Cardiac muscle cell (in vitro differentiated cells and primary cell): ENCODE measurements at regions not wholly inside any gene's neighbourhood (a gene's known extent, or its start where the extent isn't known, plus 50 kb on each side); places are given as distances from the start of the nearest gene placed in this dataset.
"Not testable (repeated sequence)": the region's sequence is repeated elsewhere in the genome, so short reads cannot be mapped to it uniquely, and the experiment has no call there.

ENCODE experiments used
- DNase-seq, 2 donors: peaks; one replicate each; pipeline versions ENCODE4 v3.0.0 to v3.0.0-alpha.2; 2010 to 2017; ENCODE audit warnings: low read depth in 1 of 2, low spot score in 1 of 2
- H3K27ac ChIP-seq: fragments of 200-600 bp; sonication (generic); 2 replicates; pipeline ENCODE4 v1.5.1; 2016
- H3K27me3 ChIP-seq: fragments of 200-600 bp; sonication (generic); 2 replicates; pipeline ENCODE4 v1.6.0; 2016; ENCODE audit warnings: control low read depth
- H3K36me3 ChIP-seq: fragments of 200-600 bp; sonication (generic); 2 replicates; pipeline ENCODE4 v1.5.1; 2016; ENCODE audit warnings: control low read depth
- H3K4me1 ChIP-seq: fragments of 200-600 bp; sonication (generic); 2 replicates; pipeline ENCODE4 v1.8.1; 2017; ENCODE audit warnings: low read depth, mild to moderate bottlenecking, mixed run types
- H3K4me3 ChIP-seq: fragments of 200-600 bp; sonication (generic); 2 replicates; pipeline ENCODE4 v1.5.1; 2016; ENCODE audit warnings: mild to moderate bottlenecking
- H3K9me3 ChIP-seq: fragments of 200-600 bp; sonication (generic); 2 replicates; pipeline ENCODE4 v1.5.1; 2017; ENCODE audit warnings: low read depth, mild to moderate bottlenecking, control low read depth
- TF ChIP-seq, protein P1 (sequence below): IDR thresholded peaks from 2 replicates; pipeline ENCODE4 v1.5.1; 2012; ENCODE audit warnings: low read depth, mild to moderate bottlenecking, low read length

DNA sequence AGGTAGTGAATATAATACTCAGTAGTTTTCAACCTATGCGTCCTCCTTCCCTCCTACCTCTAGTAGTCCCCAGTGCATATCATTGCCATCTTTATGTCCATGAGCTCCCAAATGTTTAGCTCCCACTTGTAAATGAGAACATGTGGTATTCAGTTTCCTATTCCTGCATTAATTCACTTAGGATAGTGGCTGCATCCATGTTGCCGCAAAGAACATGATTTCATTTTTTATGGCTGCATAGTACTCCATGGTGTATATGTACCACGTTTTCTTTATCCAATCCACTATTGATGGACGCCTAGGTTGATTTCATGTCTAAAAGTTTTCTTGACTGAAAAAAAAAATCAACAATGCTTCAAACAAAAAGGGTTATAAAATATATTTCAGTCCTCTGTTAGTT, 303.4 kb upstream of the SGCG start:
- TF ChIP-seq, protein P1, sequence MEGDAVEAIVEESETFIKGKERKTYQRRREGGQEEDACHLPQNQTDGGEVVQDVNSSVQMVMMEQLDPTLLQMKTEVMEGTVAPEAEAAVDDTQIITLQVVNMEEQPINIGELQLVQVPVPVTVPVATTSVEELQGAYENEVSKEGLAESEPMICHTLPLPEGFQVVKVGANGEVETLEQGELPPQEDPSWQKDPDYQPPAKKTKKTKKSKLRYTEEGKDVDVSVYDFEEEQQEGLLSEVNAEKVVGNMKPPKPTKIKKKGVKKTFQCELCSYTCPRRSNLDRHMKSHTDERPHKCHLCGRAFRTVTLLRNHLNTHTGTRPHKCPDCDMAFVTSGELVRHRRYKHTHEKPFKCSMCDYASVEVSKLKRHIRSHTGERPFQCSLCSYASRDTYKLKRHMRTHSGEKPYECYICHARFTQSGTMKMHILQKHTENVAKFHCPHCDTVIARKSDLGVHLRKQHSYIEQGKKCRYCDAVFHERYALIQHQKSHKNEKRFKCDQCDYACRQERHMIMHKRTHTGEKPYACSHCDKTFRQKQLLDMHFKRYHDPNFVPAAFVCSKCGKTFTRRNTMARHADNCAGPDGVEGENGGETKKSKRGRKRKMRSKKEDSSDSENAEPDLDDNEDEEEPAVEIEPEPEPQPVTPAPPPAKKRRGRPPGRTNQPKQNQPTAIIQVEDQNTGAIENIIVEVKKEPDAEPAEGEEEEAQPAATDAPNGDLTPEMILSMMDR, result no peak
- Histone ChIP-seq H3K4me1 (no peaks in the 10 kb centered on the region), H3K9me3 (no peaks in the 10 kb centered on the region), H3K36me3 (no peaks in the 10 kb centered on the region), H3K27me3 (no peaks in the 10 kb centered on the region), H3K27ac (no peak overlapping the region), H3K4me3 (no peak overlapping the region)
- no peak for DNase-seq

DNA sequence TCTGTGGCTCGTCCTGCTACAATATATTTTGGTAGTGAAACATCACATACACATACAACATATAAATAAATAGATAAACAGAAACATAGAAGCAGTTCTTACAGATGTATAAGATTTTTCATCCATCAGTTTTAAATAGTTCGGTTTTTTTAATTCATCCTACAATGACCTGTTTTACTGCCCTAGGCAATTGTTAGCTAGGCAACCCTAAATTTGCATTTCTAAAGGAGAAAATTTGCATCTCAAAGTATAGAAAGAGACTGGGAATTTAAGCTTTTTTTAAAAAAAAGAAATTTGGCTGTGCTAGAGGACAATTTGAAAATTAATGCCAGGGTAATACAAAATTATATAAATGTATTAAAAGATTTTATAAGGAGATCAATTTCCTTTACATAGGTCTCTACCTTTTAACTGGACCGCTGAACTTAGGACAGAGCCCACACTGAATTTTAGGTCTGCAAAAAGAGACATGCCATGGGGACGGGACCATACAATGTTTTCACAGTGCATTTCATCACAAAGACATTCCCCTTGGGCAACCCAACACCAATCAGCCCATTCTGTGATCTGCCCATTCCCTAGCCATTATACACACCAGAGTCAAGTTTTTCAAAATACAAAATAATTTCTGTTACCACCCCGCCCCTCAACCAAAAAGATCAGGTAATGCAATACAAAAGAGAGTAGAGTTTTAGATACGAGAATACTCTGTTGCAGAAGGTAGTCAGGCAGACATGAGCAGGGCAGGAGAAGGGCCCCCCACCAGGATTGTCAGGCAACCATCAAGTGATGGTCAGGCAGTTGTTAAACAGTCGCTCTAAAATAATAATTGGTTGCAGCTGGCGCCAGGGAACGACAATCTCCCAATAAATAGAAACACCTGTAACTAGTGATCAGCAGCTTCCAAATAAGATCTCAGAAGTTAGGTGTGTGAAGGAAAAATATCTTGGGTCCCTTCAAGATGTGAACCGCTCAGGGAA, 299.7 kb upstream of the SGCG start:
- H3K27me3 ChIP-seq, result no peaks in the 10 kb centered on the region
- H3K4me1 ChIP-seq, result no peaks in the 10 kb centered on the region
- TF ChIP-seq, protein P1, result no peak
- H3K36me3 ChIP-seq, result no peaks in the 10 kb centered on the region
- no peaks in the 10 kb centered on the region for H3K9me3 ChIP-seq
- H3K27ac ChIP-seq, result no peak overlapping the region
- H3K4me3 ChIP-seq, result no peak overlapping the region
- DNase-seq, result no peak

DNA sequence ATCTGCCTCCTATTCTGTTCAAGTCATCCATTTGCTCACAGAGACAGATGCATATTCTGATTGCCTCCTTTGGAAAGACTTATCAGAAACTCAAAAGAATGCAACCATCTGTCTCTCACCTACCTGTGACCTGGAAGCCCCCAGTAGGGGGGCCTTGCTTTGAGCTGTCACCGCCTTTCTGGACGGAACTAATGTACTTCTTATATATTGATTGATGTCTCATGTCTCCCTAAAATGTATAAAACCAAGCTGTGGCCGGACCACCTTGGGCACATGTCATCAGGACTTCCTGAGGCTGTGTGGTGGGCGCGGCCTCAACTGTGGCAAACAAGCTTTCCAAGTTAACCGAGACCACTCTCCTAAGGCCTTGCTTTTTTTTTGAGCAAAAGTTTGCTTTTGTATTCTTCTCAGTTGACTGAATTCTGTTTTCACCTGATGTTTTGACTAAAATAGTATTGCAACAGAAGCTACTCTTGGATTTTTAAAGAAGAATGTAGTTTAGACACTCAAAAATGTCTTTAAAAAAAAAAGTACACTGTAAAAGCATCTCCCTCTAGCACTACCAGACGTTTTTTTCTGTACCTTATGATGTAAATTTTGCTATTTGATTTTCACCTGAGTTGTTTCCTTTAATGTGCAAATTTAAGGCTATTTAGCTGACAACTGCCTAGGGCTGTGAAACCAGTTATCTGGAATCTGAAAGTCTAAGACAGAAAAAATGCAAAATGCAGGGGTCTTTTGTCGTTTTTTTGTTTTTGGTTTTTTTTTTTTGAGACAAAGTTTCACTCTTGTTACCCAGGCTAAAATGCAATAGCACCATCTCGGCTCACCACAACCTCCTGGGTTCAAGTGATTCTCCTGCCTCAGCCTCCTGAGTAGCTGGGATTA, 298.8 kb upstream of the SGCG start:
- not testable (repeated sequence) for H3K27ac ChIP-seq, H3K4me3 ChIP-seq, DNase-seq

DNA sequence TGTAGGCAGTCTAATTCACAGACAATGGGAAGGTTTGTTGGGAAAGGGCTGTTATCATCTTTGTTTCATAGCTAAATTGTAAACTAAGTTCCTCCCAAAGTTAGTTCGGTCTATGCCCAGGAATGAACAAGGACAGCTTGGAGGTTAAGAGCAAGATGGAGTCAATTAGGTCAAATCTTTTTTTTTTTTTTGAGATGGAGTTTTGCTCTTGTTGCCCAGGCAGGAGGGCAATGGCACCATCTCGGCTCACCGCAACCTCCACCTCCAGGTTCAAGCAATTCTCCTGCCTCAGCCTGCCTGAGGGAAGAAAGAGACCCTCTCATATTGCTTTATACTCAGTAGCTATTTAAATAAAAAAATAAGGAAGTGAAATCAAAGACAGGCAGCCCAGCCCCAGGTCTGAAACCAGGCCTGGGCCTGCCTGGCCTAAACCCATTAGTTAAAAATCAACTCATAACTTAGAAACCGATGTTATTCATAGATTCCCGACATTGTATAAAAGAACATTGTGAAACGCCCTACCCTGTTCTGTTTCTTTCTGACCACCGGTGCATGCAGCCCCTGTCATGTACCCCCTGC, 297.4 kb upstream of the SGCG start:
- no peak for DNase-seq
- Histone ChIP-seq H3K27me3 (no peaks in the 10 kb centered on the region), H3K27ac (no peak overlapping the region), H3K36me3 (no peaks in the 10 kb centered on the region), H3K9me3 (no peaks in the 10 kb centered on the region), H3K4me1 (no peaks in the 10 kb centered on the region), H3K4me3 (no peak overlapping the region)
- TF ChIP-seq, protein P1, result no peak

More for the DNA sequence above, 298.8 kb upstream of the SGCG start:
- not testable (repeated sequence) for H3K4me1 ChIP-seq, H3K36me3 ChIP-seq, H3K27me3 ChIP-seq, H3K9me3 ChIP-seq

DNA sequence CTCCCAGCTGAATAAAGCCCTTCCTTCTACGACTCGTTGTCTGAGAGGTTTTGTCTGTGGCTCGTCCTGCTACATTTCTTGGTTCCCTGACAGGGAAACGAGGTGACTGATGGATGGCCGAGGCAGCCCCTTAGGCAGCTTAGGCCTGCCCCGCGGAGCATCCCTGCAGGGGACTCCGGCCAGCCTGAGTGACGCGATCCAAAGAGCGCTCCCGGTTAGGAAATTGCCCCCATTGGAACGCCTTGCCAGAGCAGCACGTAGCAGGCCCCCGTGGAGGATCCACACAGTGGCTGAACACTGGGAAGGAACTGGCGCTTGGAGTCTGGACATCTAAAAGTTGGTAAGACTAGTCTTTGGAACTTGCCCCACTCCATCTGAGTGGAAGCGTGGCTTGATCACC, 296.8 kb upstream of the SGCG start:
- no peaks in the 10 kb centered on the region for H3K9me3 ChIP-seq
- H3K4me1 ChIP-seq, result no peaks in the 10 kb centered on the region
- H3K36me3 ChIP-seq, result no peaks in the 10 kb centered on the region
- H3K27ac ChIP-seq, result no peak overlapping the region
- no peak overlapping the region for H3K4me3 ChIP-seq
- no peak for DNase-seq
- TF ChIP-seq, protein P1, result no peak
- no peaks in the 10 kb centered on the region for H3K27me3 ChIP-seq

DNA sequence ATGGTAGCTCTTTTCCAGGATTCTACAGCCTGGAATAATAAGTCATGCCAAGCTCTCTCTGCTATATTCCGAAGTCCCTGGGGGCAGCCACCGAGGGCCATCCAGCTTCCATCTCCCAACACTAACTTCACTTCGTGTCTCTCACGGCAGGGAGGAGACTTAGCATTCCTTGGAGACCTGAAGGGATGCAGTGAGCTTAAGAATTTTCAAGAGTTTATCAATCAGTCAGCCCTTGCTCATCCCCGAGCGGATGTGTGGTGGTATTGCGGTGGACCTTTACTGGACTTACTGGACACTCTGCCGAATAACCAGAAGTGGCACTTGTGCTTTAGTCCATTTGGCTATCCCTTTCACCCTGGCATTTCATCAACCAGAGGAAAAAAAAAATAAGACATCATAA, 294.7 kb upstream of the SGCG start:
- not testable (repeated sequence) for H3K4me3 ChIP-seq, DNase-seq, H3K27ac ChIP-seq, H3K9me3 ChIP-seq, H3K36me3 ChIP-seq, H3K4me1 ChIP-seq, H3K27me3 ChIP-seq

DNA sequence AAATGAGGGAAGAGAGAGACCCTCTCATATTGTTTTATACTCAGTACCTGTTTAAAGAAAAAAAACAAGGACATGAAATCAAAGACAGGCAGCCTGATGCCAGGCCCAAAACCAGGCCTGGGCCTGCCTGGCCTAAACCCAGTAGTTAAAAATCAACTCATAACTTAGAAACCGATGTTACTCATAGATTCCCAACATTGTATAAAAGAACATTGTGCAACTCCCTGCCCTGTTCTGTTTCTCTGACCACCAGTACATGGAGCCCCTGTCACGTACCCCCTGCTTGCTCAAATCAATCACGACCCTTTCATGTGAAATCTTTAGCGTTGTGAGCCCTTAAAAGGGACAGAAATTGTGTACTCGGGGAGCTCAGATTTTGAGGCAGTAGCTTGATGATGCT, 291.4 kb upstream of the SGCG start:
- not testable (repeated sequence) for DNase-seq

More for the DNA sequence above, 291.4 kb upstream of the SGCG start:
- H3K27me3 ChIP-seq, H3K36me3 ChIP-seq, H3K9me3 ChIP-seq, H3K27ac ChIP-seq, H3K4me3 ChIP-seq, H3K4me1 ChIP-seq: not testable (repeated sequence)
